ENCODE measurements at regions not wholly inside any gene's neighbourhood (a gene's known extent, or its start where the extent isn't known, plus 50 kb on each side); places are given as distances from the start of the nearest gene placed in this dataset.
"Not testable (repeated sequence)": the region's sequence is repeated elsewhere in the genome, so short reads cannot be mapped to it uniquely, and the experiment has no call there.

- DNase-seq (ENCODE audit: low spot score) = no peak
These were observed 626.1 kb upstream of the SLITRK6 start for GRCh38 chr13:86425170-86425815.

- DNase-seq (ENCODE audit: low spot score) = no peak
These were observed 627.2 kb upstream of the SLITRK6 start for GRCh38 chr13:86426437-86426836.

DNA sequence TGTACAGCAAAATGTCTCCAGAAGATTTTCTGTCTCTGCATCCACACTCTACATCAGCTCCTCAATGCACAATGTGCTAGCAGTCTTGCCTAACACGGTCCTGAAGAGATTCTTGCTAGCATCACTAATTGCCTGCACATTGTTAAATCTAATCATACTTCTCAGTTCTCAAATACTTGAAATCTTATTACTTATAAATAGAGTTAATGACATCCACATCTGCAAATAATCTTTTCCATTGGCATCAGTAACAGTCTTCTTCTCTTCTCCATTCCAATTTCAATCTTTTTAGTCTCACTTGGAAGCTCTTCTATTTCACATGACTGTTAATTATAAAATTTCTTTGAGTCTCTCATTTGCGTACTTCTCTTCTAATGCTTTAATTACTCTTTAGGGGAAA, 630.5 kb upstream of the SLITRK6 start:
- no peak for DNase-seq (ENCODE audit: low spot score)

GRCh38 chr13:86438034-86438433, 638.8 kb upstream of the SLITRK6 start:
- no peak for DNase-seq (ENCODE audit: low spot score)

- no peak for DNase-seq (ENCODE audit: low spot score)
These were observed 646.0 kb upstream of the SLITRK6 start for GRCh38 chr13:86445206-86445605.

DNA sequence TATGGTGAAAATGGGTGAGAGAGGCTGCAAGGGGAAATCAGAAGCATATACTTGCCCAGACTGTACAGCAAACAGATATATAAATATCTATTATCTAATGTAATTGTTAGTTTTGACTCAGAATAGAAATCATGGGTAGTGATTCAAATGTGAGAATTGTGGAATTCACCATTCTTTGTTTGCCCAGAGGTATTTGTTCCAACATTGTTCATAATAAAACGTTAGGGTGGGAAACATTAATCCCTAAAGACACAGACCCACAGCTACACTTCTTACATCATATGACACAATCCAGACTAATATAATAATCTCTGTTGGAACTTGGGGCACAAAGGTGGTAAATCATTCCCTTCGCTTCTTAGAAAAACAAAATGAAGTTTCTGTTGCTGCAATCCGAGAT, 646.5 kb upstream of the SLITRK6 start:
- DNase-seq (ENCODE audit: low spot score) = no peak

DNA sequence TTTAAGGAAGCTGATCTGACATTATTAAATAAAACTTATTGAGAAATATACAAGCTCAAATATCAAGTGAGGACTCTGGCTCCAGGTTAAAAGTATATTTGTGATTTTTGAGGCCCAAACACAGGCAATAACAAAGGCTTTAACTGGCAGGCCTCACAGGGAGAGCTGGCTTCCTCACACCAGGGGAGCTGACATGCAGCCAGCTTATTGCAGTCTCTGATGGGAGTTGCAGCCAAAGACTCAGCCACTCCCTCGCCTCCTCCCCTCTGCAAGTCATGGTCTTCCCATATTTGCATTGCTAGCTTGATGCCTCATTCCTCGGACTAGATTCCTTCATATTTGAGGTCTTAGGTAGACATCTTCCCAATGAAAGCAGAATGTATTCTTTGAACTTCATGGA, 647.1 kb upstream of the SLITRK6 start:
- DNase-seq (ENCODE audit: low spot score) = no peak

DNA sequence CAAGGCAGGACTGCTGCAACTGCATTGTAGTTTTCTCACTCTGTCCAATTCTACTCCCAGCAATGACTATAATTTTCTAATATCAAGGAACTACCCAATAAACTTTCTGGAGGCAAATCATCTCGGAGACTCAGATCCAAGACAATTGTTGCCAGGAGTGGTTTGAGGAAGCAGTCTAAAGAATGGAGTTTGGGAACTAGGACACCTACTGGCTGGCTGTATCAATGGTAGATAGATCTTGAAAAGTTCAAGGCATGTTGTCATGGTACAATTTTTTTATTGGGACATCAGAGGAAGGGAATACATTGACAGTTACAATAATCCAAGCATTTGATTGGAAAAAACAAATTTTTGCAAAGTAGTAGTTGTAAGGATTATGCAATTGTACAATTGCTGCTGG, 648.3 kb upstream of the SLITRK6 start:
- no peak for DNase-seq (ENCODE audit: low spot score)

DNA sequence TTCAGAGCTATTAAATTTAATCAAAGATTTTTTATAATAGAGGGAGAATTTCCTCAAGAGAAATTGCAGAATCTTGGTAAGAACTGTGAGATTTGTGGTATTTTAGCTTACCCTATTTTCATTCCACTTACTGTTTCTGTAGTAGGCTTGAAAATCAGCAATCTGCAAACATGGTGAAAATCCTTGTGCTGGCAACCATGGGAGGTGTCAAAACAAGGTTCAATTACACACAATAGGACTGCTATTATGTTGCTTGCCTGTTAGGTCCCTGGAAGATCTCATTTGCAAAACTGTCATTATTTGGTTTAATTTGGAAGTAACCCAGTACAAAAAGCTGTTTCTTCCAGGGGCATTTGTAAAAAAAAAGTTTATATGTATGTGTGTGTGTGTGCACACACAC, 662.8 kb upstream of the SLITRK6 start:
- no peak for DNase-seq (ENCODE audit: low spot score)

DNA sequence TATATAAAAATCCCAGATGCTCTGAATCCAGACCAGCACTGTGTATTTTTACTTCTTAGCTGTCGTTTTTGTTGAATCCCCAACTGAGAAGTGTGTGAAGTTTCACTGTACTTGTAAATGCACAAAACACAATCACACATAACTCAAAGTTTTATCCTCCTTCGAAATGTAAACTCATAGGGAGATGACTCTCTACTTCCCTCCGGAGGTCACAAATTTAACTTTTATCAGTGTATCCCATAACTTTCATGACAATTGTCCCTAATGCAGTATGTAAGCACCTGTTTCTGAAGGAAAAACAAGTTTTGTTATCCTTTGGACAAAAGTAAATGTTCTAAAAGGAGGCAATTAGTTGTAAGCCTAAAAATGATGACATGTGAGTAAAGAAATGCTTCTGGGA, 665.0 kb upstream of the SLITRK6 start:
- no peak for DNase-seq (ENCODE audit: low spot score)

GRCh38 chr13:86474971-86475370, 675.8 kb upstream of the SLITRK6 start:
- no peak for DNase-seq (ENCODE audit: low spot score)

GRCh38 chr13:86476656-86477055, 677.4 kb upstream of the SLITRK6 start:
- no peak for DNase-seq (ENCODE audit: low spot score)

DNA sequence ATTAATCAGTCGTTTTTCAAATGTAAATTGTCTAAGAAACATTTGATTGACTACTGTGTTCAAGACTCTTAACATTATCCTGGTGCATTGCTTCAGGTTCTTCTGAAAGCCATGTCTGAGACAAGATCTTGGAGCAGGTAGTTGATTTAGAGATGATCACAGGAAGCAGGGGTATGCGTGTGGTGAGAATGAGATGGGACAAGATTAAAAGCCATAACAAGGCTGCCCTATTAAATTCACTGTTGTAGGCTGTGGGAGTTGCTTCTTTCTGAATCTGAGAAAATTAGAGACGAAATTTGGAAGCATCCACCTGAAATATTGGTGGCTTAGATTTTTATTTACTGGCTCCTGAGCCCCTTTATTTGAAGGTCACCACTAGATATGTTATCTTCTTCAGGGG, 687.4 kb upstream of the SLITRK6 start:
- no peak for DNase-seq (ENCODE audit: low spot score)

- no peak for DNase-seq (ENCODE audit: low spot score)
These were observed 691.9 kb upstream of the SLITRK6 start for GRCh38 chr13:86491121-86491520.

GRCh38 chr13:86501931-86502330, 702.7 kb upstream of the SLITRK6 start:
- not testable (repeated sequence) for DNase-seq (ENCODE audit: low spot score)

- DNase-seq (ENCODE audit: low spot score) = no peak
These were observed 711.6 kb upstream of the SLITRK6 start for GRCh38 chr13:86510792-86511191.

GRCh38 chr13:86541461-86541860, 742.2 kb upstream of the SLITRK6 start:
- no peak for DNase-seq (ENCODE audit: low spot score)

DNA sequence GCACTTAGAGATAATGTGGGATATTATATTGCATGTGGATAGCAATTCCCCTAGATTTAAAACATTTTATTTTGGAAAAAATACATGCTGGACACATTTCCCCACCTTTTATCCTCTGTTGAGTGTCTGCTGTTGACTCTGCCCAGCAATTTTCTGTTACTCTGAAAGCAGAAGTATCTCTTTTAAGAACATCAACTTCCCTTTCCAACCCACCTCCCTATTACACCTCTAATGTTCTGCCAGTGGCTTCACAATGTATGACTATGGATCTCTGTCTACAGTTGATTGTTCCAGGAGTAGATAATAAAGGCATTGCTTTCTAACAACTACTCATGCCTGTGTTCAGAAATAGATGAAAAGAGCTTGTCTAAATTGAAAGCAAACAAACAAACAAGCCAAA, 754.8 kb upstream of the SLITRK6 start:
- DNase-seq (ENCODE audit: low spot score) = no peak

- DNase-seq (ENCODE audit: low spot score) = no peak
These were observed 760.7 kb upstream of the SLITRK6 start for GRCh38 chr13:86559901-86560300.

GRCh38 chr13:86562866-86563265, 763.6 kb upstream of the SLITRK6 start:
- DNase-seq (ENCODE audit: low spot score) = no peak

DNA sequence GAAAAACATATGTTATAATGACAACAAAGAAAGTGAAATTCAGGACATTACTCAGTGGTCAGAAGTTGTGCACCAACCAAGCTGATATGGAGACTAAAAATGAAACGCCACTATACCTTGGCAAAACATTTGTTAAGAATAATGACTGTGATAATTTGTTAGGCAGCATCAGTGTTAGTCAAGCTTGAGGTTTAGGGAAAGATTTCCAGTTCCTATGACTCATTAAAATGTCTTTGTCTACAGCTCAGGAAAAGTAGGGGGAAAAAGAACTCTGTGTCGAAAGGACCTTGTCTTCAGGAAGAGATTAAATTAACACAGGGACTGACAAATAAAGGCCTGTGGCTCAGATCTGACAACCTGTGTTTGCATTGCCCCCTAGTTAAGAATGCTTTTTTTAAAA, 764.1 kb upstream of the SLITRK6 start:
- no peak for DNase-seq (ENCODE audit: low spot score)

- no peak for DNase-seq (ENCODE audit: low spot score)
These were observed 767.9 kb upstream of the SLITRK6 start for GRCh38 chr13:86567119-86567518.

GRCh38 chr13:86569119-86569518, 769.9 kb upstream of the SLITRK6 start:
- no peak for DNase-seq (ENCODE audit: low spot score)

DNA sequence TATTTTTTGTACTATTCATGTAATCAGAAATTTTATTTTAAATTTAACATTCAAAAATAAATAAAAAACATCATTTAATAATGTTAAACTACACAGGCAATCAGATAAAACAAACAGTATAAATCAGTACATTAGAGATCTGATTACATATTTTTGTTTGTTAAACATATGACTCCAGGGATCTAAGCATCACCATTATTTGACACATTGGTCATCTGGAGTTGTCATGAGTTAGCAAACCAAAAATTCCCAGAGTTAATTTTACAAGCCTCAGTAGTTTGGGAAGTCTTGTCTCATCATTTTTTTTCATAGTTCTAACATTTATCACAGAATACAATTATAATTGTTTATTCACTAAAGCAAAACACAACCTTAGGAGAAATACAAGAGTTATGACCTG, 770.8 kb upstream of the SLITRK6 start:
- DNase-seq (ENCODE audit: low spot score) = no peak

DNA sequence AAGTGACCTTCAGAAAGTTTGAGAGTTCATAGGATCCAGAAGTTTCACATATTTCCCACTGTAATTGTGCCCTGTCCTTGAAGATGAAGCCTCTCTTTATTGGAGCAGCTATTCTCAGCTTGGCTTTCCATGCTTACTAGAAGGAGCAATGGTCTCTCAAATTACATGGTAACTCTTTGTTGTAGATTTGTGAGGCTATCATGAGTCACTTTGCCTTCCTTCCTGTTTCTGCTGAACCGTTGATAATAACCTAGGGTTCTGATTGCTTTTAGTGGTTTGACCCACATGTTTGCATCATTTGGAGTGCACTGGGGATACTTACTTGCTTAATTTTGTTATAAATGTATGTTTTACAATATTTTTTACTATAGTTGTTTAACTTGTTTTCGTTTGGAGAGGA, 772.9 kb upstream of the SLITRK6 start:
- no peak for DNase-seq (ENCODE audit: low spot score)
